ENCODE measurements at regions not wholly inside any gene's neighbourhood (a gene's known extent, or its start where the extent isn't known, plus 50 kb on each side); places are given as distances from the start of the nearest gene placed in this dataset.

GRCh38 chr10:107420196-107420595 is 255.7 kb upstream of the SORCS1 start:
- TF ChIP-seq CTCF (IDR thresholded peaks at IDR 0.05): no peak
- no peak for TF ChIP-seq POLR2A (IDR thresholded peaks at IDR 0.05)
- intact Hi-C loops (cut with DNase I): no loop called here
- H3K27me3 ChIP-seq: peaks cover 0 to 4% (median 0%) of the 10 kb centered on the region in 9 donors
- no peaks in the 10 kb centered on the region for H3K9me3 ChIP-seq
- no peak overlapping the region for H3K27ac ChIP-seq
- no peak for ATAC-seq
- H3K36me3 ChIP-seq: no peaks in the 10 kb centered on the region
- H3K4me3 ChIP-seq: no peak overlapping the region
- WGBS, 4 donors: 64 to 75% (median 68%) methylated on average over 3 of the region's 3 CpGs
- DNase-seq: no peak
- H3K4me1 ChIP-seq: no peaks in the 10 kb centered on the region

DNA sequence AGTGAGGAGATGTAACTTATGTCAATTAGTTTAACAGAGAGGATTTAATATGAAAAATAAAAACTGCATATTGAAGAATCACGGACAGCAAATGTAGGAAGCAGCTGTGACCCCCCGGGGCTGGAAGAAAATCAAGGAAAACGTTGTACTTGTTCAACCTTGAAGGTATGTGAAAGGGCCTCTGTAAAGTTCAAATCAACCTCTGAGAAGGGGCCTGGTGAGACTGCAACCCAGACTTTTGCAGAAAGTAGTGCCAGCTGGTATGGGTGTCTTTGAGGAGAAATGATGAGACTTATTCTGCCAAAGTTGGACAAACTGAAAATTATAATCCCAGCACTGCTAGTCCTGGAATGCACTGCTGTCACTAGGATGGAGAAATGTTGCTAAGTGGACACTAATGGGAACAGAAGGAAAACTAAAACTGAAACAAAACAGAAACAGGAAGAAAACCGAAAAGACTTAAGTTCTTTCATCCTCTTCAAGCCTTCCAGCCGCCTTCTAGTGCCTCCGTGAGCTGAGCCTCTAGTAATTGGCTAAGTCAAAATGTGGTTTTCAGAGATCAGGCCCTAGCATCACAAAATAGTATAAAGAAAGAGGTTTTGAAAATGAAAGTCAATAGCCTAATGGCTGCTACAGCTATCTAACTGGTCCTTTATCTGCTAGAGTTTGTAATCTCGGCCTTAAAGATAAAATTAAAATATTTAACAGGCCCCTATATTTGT is 253.7 kb upstream of the SORCS1 start:
- Histone ChIP-seq H3K27me3 (peaks cover 0 to 4% (median 0%) of the 10 kb centered on the region in 9 donors), H3K36me3 (no peaks in the 10 kb centered on the region), H3K4me3 (no peak overlapping the region), H3K9me3 (no peaks in the 10 kb centered on the region), H3K4me1 (no peaks in the 10 kb centered on the region), H3K27ac (peak overlapping the region in 1 of 12 donors; percentile 0)
- DNase-seq (no peak), ATAC-seq (no peak)
- TF ChIP-seq POLR2A (IDR thresholded peaks at IDR 0.05) (no peak), CTCF (IDR thresholded peaks at IDR 0.05) (no peak)
- intact Hi-C loops (cut with DNase I): loop anchor here in 2 of 10 donors (10.0 kb wide), 1 partner anchor 397 kb away; no protein-coding TSS in a partner anchor
- WGBS, 4 donors: 71 to 78% (median 73%) methylated on average over 7 of the region's 7 CpGs

DNA sequence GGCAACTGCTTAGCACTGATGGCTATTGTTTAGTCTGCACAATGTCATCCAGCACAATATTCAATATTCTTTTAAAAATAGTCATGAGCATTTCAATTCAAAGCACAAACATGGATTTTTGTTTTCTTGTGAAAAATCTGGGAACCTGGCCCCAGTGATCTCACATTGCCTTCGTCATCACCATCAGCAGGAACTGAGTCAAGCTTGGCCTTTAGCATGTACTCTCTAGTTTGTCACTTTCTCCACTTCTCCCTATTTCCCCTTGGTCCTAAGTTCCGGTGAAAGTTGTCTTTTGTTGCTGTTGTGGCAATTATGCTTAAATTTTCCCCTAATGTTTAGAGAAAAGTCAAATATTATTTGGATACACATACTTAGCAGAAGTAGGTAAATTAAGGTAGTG is 252.9 kb upstream of the SORCS1 start:
- intact Hi-C loops (cut with DNase I): loop anchor here in 2 of 10 donors (10.0 kb wide), 1 partner anchor 397 kb away; no protein-coding TSS in a partner anchor
- ATAC-seq: no peak

More for the DNA sequence above, 252.9 kb upstream of the SORCS1 start:
- TF ChIP-seq CTCF (IDR thresholded peaks at IDR 0.05): no peak
- no peak for TF ChIP-seq POLR2A (IDR thresholded peaks at IDR 0.05)
- H3K4me3 ChIP-seq: no peak overlapping the region
- no peak for DNase-seq
- H3K27ac ChIP-seq: no peak overlapping the region
- no peaks in the 10 kb centered on the region for H3K4me1 ChIP-seq
- no peaks in the 10 kb centered on the region for H3K36me3 ChIP-seq
- peaks cover 0 to 8% (median 0%) of the 10 kb centered on the region in 9 donors for H3K27me3 ChIP-seq
- H3K9me3 ChIP-seq: no peaks in the 10 kb centered on the region
- WGBS, 4 donors: 75 to 92% (median 83%) methylated on average over 2 of the region's 2 CpGs

All from heart left ventricle (tissue), 16 donors.